Right lobe of liver (tissue), 6 donors: ENCODE measurements at regions not wholly inside any gene's neighbourhood (a gene's known extent, or its start where the extent isn't known, plus 50 kb on each side); places are given as distances from the start of the nearest gene placed in this dataset.

Experiments used
- ATAC-seq, 4 donors: fragments of 200-7000 bp; cut with Tn5 transposase; one replicate each; pipeline ENCODE4 v1.9.1; 2020; ENCODE audit warnings: mild to moderate bottlenecking in 4 of 4, moderate library complexity in 4 of 4
- DNase-seq, 3 donors: peaks; one replicate each; pipeline ENCODE4 v3.0.0-alpha.2; 2020
- H3K27ac ChIP-seq, 3 donors: fragments of 200-600 bp; one replicate each; pipeline ENCODE4 v1.8.0; 2022
- H3K27me3 ChIP-seq, 2 donors: fragments of 200-600 bp; one replicate each; pipeline ENCODE4 v1.8.0; 2022
- H3K36me3 ChIP-seq, 4 donors: fragments of 200-600 bp; sonication (generic) in 1 of 4; one replicate each; pipeline versions ENCODE4 v1.5.1 to v1.8.0; 2017 to 2022; ENCODE audit warnings: control low read depth in 1 of 4
- H3K4me1 ChIP-seq, 4 donors: fragments of 200-600 bp; sonication (generic) in 1 of 4; one replicate each; pipeline versions ENCODE4 v1.5.1 to v1.8.0; 2017 to 2022; ENCODE audit warnings: control low read depth in 1 of 4
- H3K4me3 ChIP-seq, 3 donors: fragments of 200-600 bp; one replicate each; pipeline ENCODE4 v1.8.0; 2022
- H3K9me3 ChIP-seq, 4 donors: fragments of 200-600 bp; sonication (generic) in 1 of 4; one replicate each; pipeline versions ENCODE4 v1.5.1 to v1.8.0; 2017 to 2022; ENCODE audit warnings: control low read depth in 1 of 4
- POLR2A ChIP-seq: fragments of 450-650 bp; IDR thresholded peaks from one replicate; pipeline ENCODE4 v1.6.1; 2017; ENCODE audit warnings: antibody characterized with exemption, mild to moderate bottlenecking
- WGBS: methylation state at CpG from one replicate; pipeline ENCODE4 v1.1.6; 2018; ENCODE audit warnings: low coverage, low lambda C conversion rate; ENCODE audit not compliant: insufficient coverage; ENCODE audit errors: missing lambda C conversion rate; 5-methylcytosine and 5-hydroxymethylcytosine counted together
- intact Hi-C, 2 donors: fragments of 100-400 bp; cut with DNase I; formaldehyde crosslinking; loops; one replicate each; pipeline versions ENCODE4 v1.11.2 to v1.14.1; 2022
- TF ChIP-seq, protein P1 (sequence below), 4 donors: fragments of 200-600 bp in 3 of 4; fragments of 450-650 bp in 1 of 4; IDR thresholded peaks; one replicate each; pipeline versions ENCODE4 v1.5.1 to v1.8.0; 2016 to 2022; ENCODE audit warnings: antibody characterized with exemption in 4 of 4, mild to moderate bottlenecking in 2 of 4
- donor health status: DM: no; HTN: yes; CAD: no.
- donor health status: DM: no; HTN: no; CAD: no.
- donor health status: DM: no; HTN: no; CAD: no.
- donor health status: DM: no; HTN: yes; CAD: no.
- donor health status: DM: no; HTN: yes; CAD: no.

- DNase-seq (no peak), ATAC-seq (no peak)
- Histone ChIP-seq H3K4me1 (no peaks in the 10 kb centered on the region), H3K4me3 (no peak overlapping the region), H3K9me3 (no peaks in the 10 kb centered on the region), H3K27me3 (no peaks in the 10 kb centered on the region), H3K36me3 (no peaks in the 10 kb centered on the region), H3K27ac (no peak overlapping the region)
- intact Hi-C loops = no loop called here
- 53% methylated on average over 1 of the region's 1 CpG for WGBS
- TF ChIP-seq, protein P1, sequence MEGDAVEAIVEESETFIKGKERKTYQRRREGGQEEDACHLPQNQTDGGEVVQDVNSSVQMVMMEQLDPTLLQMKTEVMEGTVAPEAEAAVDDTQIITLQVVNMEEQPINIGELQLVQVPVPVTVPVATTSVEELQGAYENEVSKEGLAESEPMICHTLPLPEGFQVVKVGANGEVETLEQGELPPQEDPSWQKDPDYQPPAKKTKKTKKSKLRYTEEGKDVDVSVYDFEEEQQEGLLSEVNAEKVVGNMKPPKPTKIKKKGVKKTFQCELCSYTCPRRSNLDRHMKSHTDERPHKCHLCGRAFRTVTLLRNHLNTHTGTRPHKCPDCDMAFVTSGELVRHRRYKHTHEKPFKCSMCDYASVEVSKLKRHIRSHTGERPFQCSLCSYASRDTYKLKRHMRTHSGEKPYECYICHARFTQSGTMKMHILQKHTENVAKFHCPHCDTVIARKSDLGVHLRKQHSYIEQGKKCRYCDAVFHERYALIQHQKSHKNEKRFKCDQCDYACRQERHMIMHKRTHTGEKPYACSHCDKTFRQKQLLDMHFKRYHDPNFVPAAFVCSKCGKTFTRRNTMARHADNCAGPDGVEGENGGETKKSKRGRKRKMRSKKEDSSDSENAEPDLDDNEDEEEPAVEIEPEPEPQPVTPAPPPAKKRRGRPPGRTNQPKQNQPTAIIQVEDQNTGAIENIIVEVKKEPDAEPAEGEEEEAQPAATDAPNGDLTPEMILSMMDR (IDR thresholded peaks at IDR 0.05) = no peak
- no peak for TF ChIP-seq POLR2A
Observed at GRCh38 chr4:19940861-19941260, 310.8 kb upstream of the SLIT2 start.

DNA sequence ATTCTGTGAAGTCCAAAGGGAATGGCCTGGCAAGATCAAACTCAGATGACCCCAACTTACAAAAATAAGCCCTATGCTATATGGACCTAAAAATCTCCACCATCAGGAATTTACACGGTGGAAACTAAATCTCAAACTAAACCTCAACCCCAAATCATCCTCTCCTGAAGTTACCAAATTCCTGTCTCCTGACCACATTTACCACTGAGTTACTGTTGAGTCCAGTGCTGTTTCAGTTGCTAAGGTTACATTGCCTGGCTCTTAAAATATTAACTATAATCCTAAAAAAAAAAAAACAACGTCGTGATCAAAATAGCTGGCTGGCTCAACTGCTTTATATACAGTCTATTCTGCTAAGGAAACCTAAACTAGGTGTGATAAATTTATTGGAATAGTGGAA lies 315.2 kb upstream of the SLIT2 start:
- Histone ChIP-seq H3K4me3 (no peak overlapping the region), H3K9me3 (no peaks in the 10 kb centered on the region), H3K27me3 (no peaks in the 10 kb centered on the region), H3K4me1 (no peaks in the 10 kb centered on the region), H3K36me3 (no peaks in the 10 kb centered on the region), H3K27ac (no peak overlapping the region)
- 19% methylated on average over 3 of the region's 3 CpGs for WGBS
- intact Hi-C loops = no loop called here
- ATAC-seq (no peak), DNase-seq (no peak)
- no peak for TF ChIP-seq POLR2A
- TF ChIP-seq, protein P1 (IDR thresholded peaks at IDR 0.05) = no peak

- no peak overlapping the region for H3K27ac ChIP-seq
- H3K4me3 ChIP-seq = no peak overlapping the region
- ATAC-seq (no peak), DNase-seq (no peak)
- WGBS = 28% methylated on average over 3 of the region's 3 CpGs
- intact Hi-C loops = no loop called here
- TF ChIP-seq, protein P1 (IDR thresholded peaks at IDR 0.05) = no peak
- no peak for TF ChIP-seq POLR2A
- H3K4me1 ChIP-seq = no peaks in the 10 kb centered on the region
- H3K27me3 ChIP-seq = no peaks in the 10 kb centered on the region
- H3K36me3 ChIP-seq = no peaks in the 10 kb centered on the region
- no peaks in the 10 kb centered on the region for H3K9me3 ChIP-seq
Observed at GRCh38 chr4:19930742-19931141, 321.0 kb upstream of the SLIT2 start.

DNA sequence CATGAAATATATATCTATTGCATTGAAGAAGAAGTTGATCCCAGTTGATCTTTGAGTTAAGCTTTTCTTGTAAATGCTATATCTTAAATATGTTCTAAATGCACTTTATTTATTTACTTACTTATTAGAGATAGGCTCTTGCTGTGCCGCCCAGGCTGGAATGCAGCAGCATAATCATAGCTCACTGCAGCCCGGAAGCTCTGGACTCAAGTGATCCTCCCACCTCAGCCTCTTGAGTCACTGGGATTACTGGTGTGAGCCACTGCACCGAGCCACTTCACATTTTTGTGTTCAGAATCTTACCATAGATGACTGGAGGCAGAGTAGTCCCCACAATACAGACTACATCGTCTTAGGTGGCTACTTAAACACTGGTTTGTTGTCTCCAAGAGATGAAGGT lies 324.3 kb upstream of the SLIT2 start:
- Histone ChIP-seq H3K4me1 (no peaks in the 10 kb centered on the region), H3K36me3 (no peaks in the 10 kb centered on the region), H3K4me3 (no peak overlapping the region), H3K27ac (no peak overlapping the region), H3K9me3 (no peaks in the 10 kb centered on the region), H3K27me3 (no peaks in the 10 kb centered on the region)
- no peak for ATAC-seq
- TF ChIP-seq POLR2A = no peak
- TF ChIP-seq, protein P1 (IDR thresholded peaks at IDR 0.05) = no peak
- no peak for DNase-seq
- intact Hi-C loops = no loop called here
- WGBS = 46% methylated on average over 4 of the region's 4 CpGs

DNA sequence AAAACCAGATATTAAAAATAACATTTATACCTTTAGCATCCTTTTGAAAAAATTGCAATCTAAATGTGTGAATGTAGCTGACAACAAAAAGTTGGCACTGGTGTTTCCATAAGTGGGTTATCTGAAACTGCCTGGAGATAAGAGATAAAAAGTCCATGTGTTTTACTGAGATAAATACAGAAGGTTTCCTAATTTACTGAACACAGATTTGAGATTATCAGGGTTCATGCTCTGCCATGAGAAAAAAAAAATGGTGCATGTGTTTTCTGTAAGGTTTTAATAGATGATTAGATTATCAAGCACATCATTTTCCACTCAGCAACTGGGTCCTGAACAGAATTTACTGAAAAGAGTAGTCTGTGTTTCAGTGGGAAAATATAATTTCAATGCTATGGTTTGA lies 326.2 kb upstream of the SLIT2 start:
- no peak for TF ChIP-seq POLR2A
- TF ChIP-seq, protein P1 (IDR thresholded peaks at IDR 0.05) = no peak
- Histone ChIP-seq H3K27me3 (no peaks in the 10 kb centered on the region), H3K4me3 (no peak overlapping the region), H3K4me1 (no peaks in the 10 kb centered on the region), H3K27ac (no peak overlapping the region), H3K9me3 (no peaks in the 10 kb centered on the region), H3K36me3 (no peaks in the 10 kb centered on the region)
- no peak for DNase-seq
- ATAC-seq = no peak
- intact Hi-C loops = no loop called here
